ENCODE measurements at regions not wholly inside any gene's neighbourhood (a gene's known extent, or its start where the extent isn't known, plus 50 kb on each side); places are given as distances from the start of the nearest gene placed in this dataset.

DNA sequence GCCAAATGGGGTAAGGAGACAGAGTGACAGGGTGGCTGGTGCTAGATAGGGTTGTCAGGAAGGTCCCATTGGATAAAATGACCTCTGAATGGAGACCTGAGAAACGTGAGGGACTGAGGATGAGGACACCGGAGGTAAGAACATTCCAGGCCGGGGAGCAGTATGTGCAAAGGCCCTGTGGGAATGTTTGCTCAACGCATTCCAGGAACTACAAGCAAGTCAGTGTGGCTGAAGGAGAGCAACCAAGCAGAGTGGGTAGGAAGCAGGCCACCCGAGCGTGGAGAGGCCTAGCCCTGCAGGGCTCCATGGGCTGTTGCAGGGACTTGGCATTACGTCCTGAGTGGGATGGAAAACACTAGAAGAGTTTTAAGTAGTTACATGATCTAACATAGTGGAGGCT is 185.6 kb downstream of the ZBTB18 start:
- H3K9me2 ChIP-seq (ENCODE audit: low read depth, low read length): no peaks in the 10 kb centered on the region
- H3K4me3 ChIP-seq (ENCODE audit: low read depth, low read length, poor library complexity, severe bottlenecking): no peak overlapping the region
- no peak for TF ChIP-seq EZH2 (IDR thresholded peaks at IDR 0.05; ENCODE audit: borderline replicate concordance, low read length)
- TF ChIP-seq, protein P1, sequence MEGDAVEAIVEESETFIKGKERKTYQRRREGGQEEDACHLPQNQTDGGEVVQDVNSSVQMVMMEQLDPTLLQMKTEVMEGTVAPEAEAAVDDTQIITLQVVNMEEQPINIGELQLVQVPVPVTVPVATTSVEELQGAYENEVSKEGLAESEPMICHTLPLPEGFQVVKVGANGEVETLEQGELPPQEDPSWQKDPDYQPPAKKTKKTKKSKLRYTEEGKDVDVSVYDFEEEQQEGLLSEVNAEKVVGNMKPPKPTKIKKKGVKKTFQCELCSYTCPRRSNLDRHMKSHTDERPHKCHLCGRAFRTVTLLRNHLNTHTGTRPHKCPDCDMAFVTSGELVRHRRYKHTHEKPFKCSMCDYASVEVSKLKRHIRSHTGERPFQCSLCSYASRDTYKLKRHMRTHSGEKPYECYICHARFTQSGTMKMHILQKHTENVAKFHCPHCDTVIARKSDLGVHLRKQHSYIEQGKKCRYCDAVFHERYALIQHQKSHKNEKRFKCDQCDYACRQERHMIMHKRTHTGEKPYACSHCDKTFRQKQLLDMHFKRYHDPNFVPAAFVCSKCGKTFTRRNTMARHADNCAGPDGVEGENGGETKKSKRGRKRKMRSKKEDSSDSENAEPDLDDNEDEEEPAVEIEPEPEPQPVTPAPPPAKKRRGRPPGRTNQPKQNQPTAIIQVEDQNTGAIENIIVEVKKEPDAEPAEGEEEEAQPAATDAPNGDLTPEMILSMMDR (IDR thresholded peaks at IDR 0.05; ENCODE audit: low read length): no peak
- no peaks in the 10 kb centered on the region for H3K36me3 ChIP-seq (ENCODE audit: insufficient read depth, low read length)
- H3K9ac ChIP-seq (ENCODE audit: low read length): no peak overlapping the region
- no peaks in the 10 kb centered on the region for H3K79me2 ChIP-seq (ENCODE audit: insufficient read depth, low read length)
- H3F3A ChIP-seq (ENCODE audit: insufficient read depth, low read length): no peaks in the 10 kb centered on the region
- no peaks in the 10 kb centered on the region for H3K4me1 ChIP-seq (ENCODE audit: insufficient read depth, low read length, severe bottlenecking)
- H3K27me3 ChIP-seq (ENCODE audit: insufficient read depth, low read length): no peaks in the 10 kb centered on the region
- H2AFZ ChIP-seq (ENCODE audit: low read length): no peak overlapping the region
- no peaks in the 10 kb centered on the region for H3K9me3 ChIP-seq (ENCODE audit: low read length)
- H3K4me2 ChIP-seq (ENCODE audit: low read length): no peak overlapping the region
- H3K27ac ChIP-seq (ENCODE audit: low read depth, low read length, poor library complexity, severe bottlenecking): no peak overlapping the region
- no peaks in the 10 kb centered on the region for H4K20me1 ChIP-seq (ENCODE audit: insufficient read depth, low read length)

- H4K20me1 ChIP-seq (ENCODE audit: insufficient read depth, low read length): no peaks in the 10 kb centered on the region
- H3K4me1 ChIP-seq (ENCODE audit: insufficient read depth, low read length, severe bottlenecking): no peaks in the 10 kb centered on the region
- H3K9me3 ChIP-seq (ENCODE audit: low read length): no peaks in the 10 kb centered on the region
- H3K9ac ChIP-seq (ENCODE audit: low read length): no peak overlapping the region
- H3K27ac ChIP-seq (ENCODE audit: low read depth, low read length, poor library complexity, severe bottlenecking): no peak overlapping the region
- H3K27me3 ChIP-seq (ENCODE audit: insufficient read depth, low read length): no peaks in the 10 kb centered on the region
- no peaks in the 10 kb centered on the region for H3K36me3 ChIP-seq (ENCODE audit: insufficient read depth, low read length)
- no peak overlapping the region for H3K4me2 ChIP-seq (ENCODE audit: low read length)
- H3K79me2 ChIP-seq (ENCODE audit: insufficient read depth, low read length): no peaks in the 10 kb centered on the region
- no peaks in the 10 kb centered on the region for H3F3A ChIP-seq (ENCODE audit: insufficient read depth, low read length)
- TF ChIP-seq, protein P1 (IDR thresholded peaks at IDR 0.05; ENCODE audit: low read length): no peak
- no peak for TF ChIP-seq EZH2 (IDR thresholded peaks at IDR 0.05; ENCODE audit: borderline replicate concordance, low read length)
- no peaks in the 10 kb centered on the region for H3K9me2 ChIP-seq (ENCODE audit: low read depth, low read length)
- no peak overlapping the region for H2AFZ ChIP-seq (ENCODE audit: low read length)
- H3K4me3 ChIP-seq (ENCODE audit: low read depth, low read length, poor library complexity, severe bottlenecking): no peak overlapping the region
Measured at GRCh38 chr1:244237445-244237844, 186.4 kb downstream of the ZBTB18 start.

- no peak for TF ChIP-seq EZH2 (IDR thresholded peaks at IDR 0.05; ENCODE audit: borderline replicate concordance, low read length)
- TF ChIP-seq, protein P1 (IDR thresholded peaks at IDR 0.05; ENCODE audit: low read length): no peak
- H3K27ac ChIP-seq (ENCODE audit: low read depth, low read length, poor library complexity, severe bottlenecking): no peak overlapping the region
- no peak overlapping the region for H2AFZ ChIP-seq (ENCODE audit: low read length)
- H3K36me3 ChIP-seq (ENCODE audit: insufficient read depth, low read length): no peaks in the 10 kb centered on the region
- H4K20me1 ChIP-seq (ENCODE audit: insufficient read depth, low read length): no peaks in the 10 kb centered on the region
- H3K9me2 ChIP-seq (ENCODE audit: low read depth, low read length): no peaks in the 10 kb centered on the region
- no peak overlapping the region for H3K9ac ChIP-seq (ENCODE audit: low read length)
- H3F3A ChIP-seq (ENCODE audit: insufficient read depth, low read length): no peaks in the 10 kb centered on the region
- H3K4me1 ChIP-seq (ENCODE audit: insufficient read depth, low read length, severe bottlenecking): no peaks in the 10 kb centered on the region
- H3K9me3 ChIP-seq (ENCODE audit: low read length): no peaks in the 10 kb centered on the region
- H3K27me3 ChIP-seq (ENCODE audit: insufficient read depth, low read length): no peaks in the 10 kb centered on the region
- no peak overlapping the region for H3K4me2 ChIP-seq (ENCODE audit: low read length)
- H3K79me2 ChIP-seq (ENCODE audit: insufficient read depth, low read length): no peaks in the 10 kb centered on the region
- H3K4me3 ChIP-seq (ENCODE audit: low read depth, low read length, poor library complexity, severe bottlenecking): no peak overlapping the region
Measured at GRCh38 chr1:244239261-244239770, 188.2 kb downstream of the ZBTB18 start.
